ENCODE measurements at regions not wholly inside any gene's neighbourhood (a gene's known extent, or its start where the extent isn't known, plus 50 kb on each side); places are given as distances from the start of the nearest gene placed in this dataset.

DNA sequence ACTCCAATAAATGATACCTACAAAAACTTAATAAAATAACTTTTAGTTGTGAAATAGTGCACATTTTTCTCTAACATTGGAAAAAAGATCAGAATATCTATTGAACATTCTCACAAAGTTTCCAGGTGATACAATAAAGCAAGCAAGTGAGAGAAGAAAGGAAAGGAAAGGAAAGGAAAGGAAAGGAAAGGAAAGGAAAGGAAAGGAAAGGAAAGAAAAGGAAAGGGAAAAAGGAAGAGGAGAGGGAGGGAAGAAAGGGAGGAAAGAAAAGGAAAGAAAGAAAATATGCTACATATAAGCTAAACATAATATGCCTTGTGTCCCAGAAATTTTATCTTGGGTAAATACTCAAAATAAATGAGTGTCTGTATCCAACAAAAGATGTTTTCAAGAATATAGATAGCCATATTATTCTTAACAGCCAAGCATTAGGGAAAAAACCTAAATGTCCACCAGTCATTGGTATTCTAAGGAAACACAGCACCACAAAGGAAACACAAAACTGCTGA is 510.2 kb upstream of the ZWINT start:
- no peak overlapping the region for H3K27ac ChIP-seq
- ChIA-PET CTCF (no interaction called here), POLR2A (ENCODE audit: low non-redundant PET) (no interaction called here)
- TF ChIP-seq, protein P1, sequence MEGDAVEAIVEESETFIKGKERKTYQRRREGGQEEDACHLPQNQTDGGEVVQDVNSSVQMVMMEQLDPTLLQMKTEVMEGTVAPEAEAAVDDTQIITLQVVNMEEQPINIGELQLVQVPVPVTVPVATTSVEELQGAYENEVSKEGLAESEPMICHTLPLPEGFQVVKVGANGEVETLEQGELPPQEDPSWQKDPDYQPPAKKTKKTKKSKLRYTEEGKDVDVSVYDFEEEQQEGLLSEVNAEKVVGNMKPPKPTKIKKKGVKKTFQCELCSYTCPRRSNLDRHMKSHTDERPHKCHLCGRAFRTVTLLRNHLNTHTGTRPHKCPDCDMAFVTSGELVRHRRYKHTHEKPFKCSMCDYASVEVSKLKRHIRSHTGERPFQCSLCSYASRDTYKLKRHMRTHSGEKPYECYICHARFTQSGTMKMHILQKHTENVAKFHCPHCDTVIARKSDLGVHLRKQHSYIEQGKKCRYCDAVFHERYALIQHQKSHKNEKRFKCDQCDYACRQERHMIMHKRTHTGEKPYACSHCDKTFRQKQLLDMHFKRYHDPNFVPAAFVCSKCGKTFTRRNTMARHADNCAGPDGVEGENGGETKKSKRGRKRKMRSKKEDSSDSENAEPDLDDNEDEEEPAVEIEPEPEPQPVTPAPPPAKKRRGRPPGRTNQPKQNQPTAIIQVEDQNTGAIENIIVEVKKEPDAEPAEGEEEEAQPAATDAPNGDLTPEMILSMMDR (conservative IDR thresholded peaks at IDR 0.05; ENCODE audit: low read depth) = no peak
- DNase-seq (ENCODE audit: low spot score) = no peak

DNA sequence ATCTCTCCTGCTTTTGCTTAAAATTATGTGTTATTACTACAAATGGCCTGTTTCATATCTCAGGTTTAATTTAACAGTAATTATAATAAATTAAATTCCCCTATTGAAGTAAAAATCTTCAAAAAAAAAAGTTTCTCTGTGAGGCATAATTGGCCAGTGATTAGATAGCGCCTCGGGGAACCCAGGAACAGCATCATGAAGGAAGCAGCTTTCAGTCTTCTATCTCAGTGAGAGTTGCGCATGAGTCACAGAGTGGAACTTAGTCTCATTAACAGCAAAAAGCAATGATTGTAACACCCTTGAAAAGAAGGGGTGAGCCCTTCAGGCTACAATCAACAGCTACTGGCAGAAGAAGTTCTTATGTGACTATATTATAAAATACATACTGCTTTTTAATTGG is 506.2 kb upstream of the ZWINT start:
- TF ChIP-seq, protein P1 (conservative IDR thresholded peaks at IDR 0.05; ENCODE audit: low read depth) = no peak
- POLR2A ChIA-PET (ENCODE audit: low non-redundant PET) = no interaction called here
- no peak overlapping the region for H3K27ac ChIP-seq
- no peak for DNase-seq (ENCODE audit: low spot score)
- CTCF ChIA-PET = no interaction called here

DNA sequence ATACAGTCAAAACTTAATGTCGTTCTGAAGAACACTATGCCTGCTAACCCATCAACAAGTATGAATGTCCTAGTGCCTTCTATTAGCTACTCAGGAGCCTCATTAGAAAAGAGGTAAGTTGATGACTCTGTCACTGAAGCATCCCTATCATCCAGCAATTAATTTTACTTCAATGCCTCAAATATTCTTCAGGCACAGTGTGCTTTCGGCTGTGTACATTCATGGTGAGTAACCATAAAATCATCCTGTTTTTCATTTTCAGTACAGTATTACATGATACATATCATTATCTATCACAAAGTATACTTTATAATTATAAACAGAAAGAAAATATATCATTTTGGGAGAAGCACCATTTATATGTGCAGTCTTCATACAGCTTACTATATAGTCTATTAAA is 495.5 kb upstream of the ZWINT start:
- CTCF ChIA-PET = no interaction called here
- TF ChIP-seq, protein P1 (conservative IDR thresholded peaks at IDR 0.05; ENCODE audit: low read depth) = no peak
- POLR2A ChIA-PET (ENCODE audit: low non-redundant PET) = no interaction called here

DNA sequence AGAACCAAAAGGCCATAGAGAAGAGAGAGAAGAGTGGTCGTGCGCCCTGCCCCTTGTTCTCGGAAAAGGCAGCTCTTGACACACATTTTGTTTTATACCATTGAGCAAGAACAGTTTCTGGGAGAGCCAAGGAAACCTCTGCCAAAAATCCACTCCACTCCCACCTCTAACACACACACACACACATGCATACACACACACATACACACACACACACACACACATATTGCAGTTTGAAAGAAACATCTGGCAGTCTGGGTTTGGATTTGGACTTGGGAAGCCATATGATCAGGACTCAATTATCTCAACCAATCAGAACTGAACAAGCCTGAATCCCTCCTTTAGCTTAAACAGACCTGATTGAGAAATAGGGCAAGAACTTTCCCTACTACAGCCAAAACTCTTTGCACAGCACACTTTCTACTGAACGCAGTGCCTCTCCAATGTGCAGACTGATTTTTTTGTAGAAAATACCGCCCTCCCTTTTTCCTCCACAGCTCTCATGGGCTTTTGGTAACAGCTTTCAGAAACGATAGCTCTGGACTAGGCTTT is 484.0 kb upstream of the ZWINT start:
- ChIA-PET CTCF (interaction anchor here (0.5 kb wide), 1 partner anchor 49 kb away, joined by 3 read pairs; no protein-coding TSS in a partner anchor), POLR2A (ENCODE audit: low non-redundant PET) (no interaction called here)
- H3K27ac ChIP-seq = no peak overlapping the region
- DNase-seq (ENCODE audit: low spot score) = no peak
- TF ChIP-seq, protein P1 (conservative IDR thresholded peaks at IDR 0.05; ENCODE audit: low read depth) = no peak

More for the DNA sequence above, 495.5 kb upstream of the ZWINT start:
- no peak overlapping the region for H3K27ac ChIP-seq
- no peak for DNase-seq (ENCODE audit: low spot score)

DNA sequence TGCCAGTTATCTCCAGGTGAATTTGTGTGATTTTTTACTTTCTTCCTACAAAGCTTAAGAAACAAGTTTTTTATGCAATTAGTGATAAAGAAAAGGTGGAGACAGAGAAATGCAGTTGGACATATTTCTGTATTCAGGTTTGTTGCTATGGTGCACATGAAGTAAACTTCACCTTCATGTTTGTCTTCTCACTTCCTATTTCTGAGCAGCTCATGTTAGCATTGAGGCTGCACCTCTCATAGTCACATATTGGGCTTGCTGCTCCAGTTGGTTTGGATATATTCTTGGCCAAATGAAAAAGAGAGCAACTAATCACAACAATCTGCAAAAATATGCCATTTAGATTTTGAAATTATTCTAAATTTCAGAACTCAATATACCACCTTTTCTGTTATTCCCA is 475.6 kb upstream of the ZWINT start:
- ChIA-PET POLR2A (ENCODE audit: low non-redundant PET) (no interaction called here), CTCF (interaction anchor here (0.6 kb wide), 1 partner anchor 30 kb away, joined by 3 read pairs; no protein-coding TSS in a partner anchor)
- no peak overlapping the region for H3K27ac ChIP-seq
- no peak for DNase-seq (ENCODE audit: low spot score)
- TF ChIP-seq, protein P1 (conservative IDR thresholded peaks at IDR 0.05; ENCODE audit: low read depth) = no peak

DNA sequence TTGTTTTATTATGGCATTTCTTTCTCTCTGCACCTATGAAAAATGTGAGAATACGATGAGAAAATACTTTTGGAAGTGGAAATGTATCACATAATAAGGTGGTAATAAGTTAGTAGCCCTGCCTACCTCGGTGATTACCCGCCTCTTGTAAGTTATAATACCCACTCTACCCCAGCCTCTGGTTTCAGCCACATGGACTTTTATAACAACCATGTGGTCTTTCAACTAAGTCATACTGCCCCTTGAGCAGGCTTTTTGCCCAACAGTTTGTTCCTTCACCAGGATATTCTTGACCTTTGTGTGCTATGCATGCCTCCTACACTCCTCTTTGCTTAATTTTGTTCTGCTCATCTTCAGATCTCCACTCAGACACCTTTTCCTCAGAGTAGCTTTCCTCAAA is 470.6 kb upstream of the ZWINT start:
- TF ChIP-seq, protein P1 (conservative IDR thresholded peaks at IDR 0.05; ENCODE audit: low read depth) = no peak
- DNase-seq (ENCODE audit: low spot score) = no peak
- no peak overlapping the region for H3K27ac ChIP-seq
- POLR2A ChIA-PET (ENCODE audit: low non-redundant PET) = no interaction called here
- CTCF ChIA-PET = interaction anchor here (0.8 kb wide), 1 partner anchor 72 kb away, joined by 3 read pairs; no protein-coding TSS in a partner anchor
